ENCODE measurements at regions not wholly inside any gene's neighbourhood (a gene's known extent, or its start where the extent isn't known, plus 50 kb on each side); places are given as distances from the start of the nearest gene placed in this dataset.
A peak's percentile ranks its signal among the peaks of the same experiment; 100 is the strongest.

DNA sequence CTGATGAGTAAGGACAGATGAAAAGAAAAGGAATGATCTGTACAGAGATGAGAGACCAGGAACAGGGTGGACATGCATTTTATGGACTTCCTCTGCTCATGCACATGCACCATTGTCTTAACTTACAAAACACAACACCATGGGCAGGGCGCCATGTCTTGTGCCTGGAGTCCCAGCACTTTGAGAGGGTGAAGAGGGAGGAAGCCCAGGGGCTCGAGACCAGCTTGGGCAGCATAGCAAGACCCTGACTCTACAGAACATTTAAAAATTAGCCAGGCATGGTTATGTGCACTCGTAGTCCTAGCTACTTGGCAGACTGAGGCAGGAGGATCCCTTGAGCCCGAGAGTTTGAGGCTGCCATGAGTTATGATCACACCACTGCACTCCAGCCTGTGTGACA, 86.9 kb downstream of the ZFP36L2 start:
- peak overlapping the region in 1 of 4 donors; percentile 61 for H3K27ac ChIP-seq
- H3K36me3 ChIP-seq = no peaks in the 10 kb centered on the region
- H3K9me3 ChIP-seq = no peaks in the 10 kb centered on the region
- peaks cover 5 to 13% of the 10 kb centered on the region in 2 donors for H3K4me1 ChIP-seq
- no peaks in the 10 kb centered on the region for H3K27me3 ChIP-seq
- intact Hi-C loops (cut with DNase I; ENCODE audit: low total_unique reads) = no loop called here
- no peak for TF ChIP-seq POLR2A (IDR thresholded peaks at IDR 0.05)
- TF ChIP-seq, protein P1, sequence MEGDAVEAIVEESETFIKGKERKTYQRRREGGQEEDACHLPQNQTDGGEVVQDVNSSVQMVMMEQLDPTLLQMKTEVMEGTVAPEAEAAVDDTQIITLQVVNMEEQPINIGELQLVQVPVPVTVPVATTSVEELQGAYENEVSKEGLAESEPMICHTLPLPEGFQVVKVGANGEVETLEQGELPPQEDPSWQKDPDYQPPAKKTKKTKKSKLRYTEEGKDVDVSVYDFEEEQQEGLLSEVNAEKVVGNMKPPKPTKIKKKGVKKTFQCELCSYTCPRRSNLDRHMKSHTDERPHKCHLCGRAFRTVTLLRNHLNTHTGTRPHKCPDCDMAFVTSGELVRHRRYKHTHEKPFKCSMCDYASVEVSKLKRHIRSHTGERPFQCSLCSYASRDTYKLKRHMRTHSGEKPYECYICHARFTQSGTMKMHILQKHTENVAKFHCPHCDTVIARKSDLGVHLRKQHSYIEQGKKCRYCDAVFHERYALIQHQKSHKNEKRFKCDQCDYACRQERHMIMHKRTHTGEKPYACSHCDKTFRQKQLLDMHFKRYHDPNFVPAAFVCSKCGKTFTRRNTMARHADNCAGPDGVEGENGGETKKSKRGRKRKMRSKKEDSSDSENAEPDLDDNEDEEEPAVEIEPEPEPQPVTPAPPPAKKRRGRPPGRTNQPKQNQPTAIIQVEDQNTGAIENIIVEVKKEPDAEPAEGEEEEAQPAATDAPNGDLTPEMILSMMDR (IDR thresholded peaks at IDR 0.05 in 4 of 5, conservative IDR thresholded peaks at IDR 0.05 in 1 of 5) = no peak
- in situ Hi-C loops (cut with MboI; ENCODE audit: low sequenced_read_pairs in 4 of 4) = no loop called here
- H3K4me3 ChIP-seq = no peak overlapping the region
- no peak for ATAC-seq
- DNase-seq = no peak

DNA sequence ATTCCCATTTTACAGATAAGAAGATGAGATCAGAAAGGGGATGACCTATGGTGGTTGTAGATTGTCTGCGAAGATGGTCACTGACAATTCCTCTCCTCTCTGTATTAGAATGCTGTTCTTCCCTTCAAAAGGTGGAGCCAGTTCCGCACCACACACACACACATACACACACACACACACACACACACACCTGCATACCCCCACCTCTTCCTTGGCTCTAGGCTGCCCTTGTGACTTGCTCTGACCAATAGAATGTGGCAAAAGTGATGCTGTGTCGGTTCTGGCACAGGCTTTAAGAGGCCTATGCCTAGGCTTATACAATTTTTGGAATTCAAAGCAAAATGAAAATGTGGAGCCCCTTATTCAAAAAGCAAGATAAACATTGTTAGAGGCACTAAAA, 88.0 kb downstream of the ZFP36L2 start:
- no peaks in the 10 kb centered on the region for H3K36me3 ChIP-seq
- intact Hi-C loops (cut with DNase I; ENCODE audit: low total_unique reads) (no loop called here), in situ Hi-C loops (cut with MboI; ENCODE audit: low sequenced_read_pairs in 4 of 4) (no loop called here)
- ATAC-seq (no peak), DNase-seq (no peak)
- TF ChIP-seq, protein P1 (IDR thresholded peaks at IDR 0.05 in 4 of 5, conservative IDR thresholded peaks at IDR 0.05 in 1 of 5) = no peak
- TF ChIP-seq POLR2A (IDR thresholded peaks at IDR 0.05) = no peak
- H3K27me3 ChIP-seq = no peaks in the 10 kb centered on the region
- H3K4me3 ChIP-seq = no peak overlapping the region
- H3K4me1 ChIP-seq = peaks cover 5 to 13% of the 10 kb centered on the region in 2 donors
- peak overlapping the region in 2 of 4 donors; percentile 60 to 65 for H3K27ac ChIP-seq
- no peaks in the 10 kb centered on the region for H3K9me3 ChIP-seq

DNA sequence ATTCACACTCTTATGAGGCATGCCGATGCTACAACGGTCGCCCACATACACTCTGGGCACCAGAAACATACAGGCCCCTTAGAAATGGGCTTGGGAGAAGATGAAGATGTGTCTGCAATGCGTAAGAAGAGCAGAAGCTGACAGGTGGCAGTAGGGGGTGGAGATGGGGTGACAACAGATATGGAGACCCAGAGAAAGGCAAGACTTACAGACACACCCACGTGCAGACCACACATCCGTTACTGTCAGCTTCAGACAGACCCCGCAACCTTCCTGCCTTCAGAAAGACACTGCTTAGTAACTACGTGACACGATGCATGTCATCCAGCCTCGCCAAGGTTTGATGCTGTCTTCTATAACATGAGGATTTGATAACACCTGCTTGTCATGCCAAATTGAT, 89.5 kb downstream of the ZFP36L2 start:
- H3K36me3 ChIP-seq = no peaks in the 10 kb centered on the region
- peaks cover 9 to 18% of the 10 kb centered on the region in 2 donors for H3K4me1 ChIP-seq
- intact Hi-C loops (cut with DNase I; ENCODE audit: low total_unique reads) = no loop called here
- ATAC-seq (no peak), DNase-seq (no peak)
- no peaks in the 10 kb centered on the region for H3K9me3 ChIP-seq
- no peaks in the 10 kb centered on the region for H3K27me3 ChIP-seq
- no peak overlapping the region for H3K4me3 ChIP-seq
- TF ChIP-seq, protein P1 (IDR thresholded peaks at IDR 0.05 in 4 of 5, conservative IDR thresholded peaks at IDR 0.05 in 1 of 5) = no peak
- TF ChIP-seq POLR2A (IDR thresholded peaks at IDR 0.05) = no peak
- in situ Hi-C loops (cut with MboI; ENCODE audit: low sequenced_read_pairs in 4 of 4) = no loop called here
- peak overlapping the region in 3 of 4 donors; percentile 60 to 65 (median 63) for H3K27ac ChIP-seq

DNA sequence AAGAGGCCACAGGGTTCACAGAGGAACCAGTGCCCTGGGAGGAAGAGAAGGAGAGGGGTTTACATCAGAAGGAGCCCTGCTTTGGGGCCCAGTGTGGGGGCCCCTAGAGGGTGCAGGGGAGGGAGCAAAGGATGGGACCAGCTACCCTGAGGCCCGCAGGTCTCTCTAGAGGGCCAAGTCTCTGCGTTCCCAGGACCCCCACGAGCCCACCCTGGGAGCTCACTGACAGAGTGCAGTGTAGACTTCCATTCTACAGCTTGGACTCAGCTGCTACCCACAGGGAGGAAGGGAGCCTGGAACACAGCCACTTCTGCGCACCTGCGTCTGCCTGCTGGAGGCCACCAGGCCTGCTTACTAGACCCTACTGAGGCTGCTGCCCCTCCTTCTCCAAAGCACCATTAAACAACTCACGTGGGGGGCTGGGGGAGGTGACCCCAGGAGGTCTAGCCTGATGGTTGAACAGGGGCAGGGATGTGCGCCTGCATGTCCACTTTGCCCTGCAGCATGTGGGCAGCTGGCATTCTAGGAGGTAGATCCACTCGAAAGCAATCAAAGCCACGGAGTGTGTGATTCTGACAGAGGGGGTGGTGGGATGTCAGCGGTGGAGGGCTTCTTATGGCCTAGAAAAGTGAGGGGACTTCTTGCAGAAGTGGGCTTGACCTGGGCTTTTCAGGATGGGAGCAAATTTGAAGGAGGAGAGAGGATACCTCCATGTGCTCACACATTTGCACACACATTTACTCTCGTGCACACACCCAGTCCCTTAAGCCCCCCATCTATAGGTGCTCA, 90.2 kb downstream of the ZFP36L2 start:
- Histone ChIP-seq H3K36me3 (no peaks in the 10 kb centered on the region), H3K27ac (peak overlapping the region in 2 of 4 donors; percentile 36 to 60), H3K4me3 (no peak overlapping the region), H3K9me3 (no peaks in the 10 kb centered on the region), H3K4me1 (peaks cover 13 to 25% of the 10 kb centered on the region in 2 donors), H3K27me3 (no peaks in the 10 kb centered on the region)
- no peak for ATAC-seq
- no peak for TF ChIP-seq POLR2A (IDR thresholded peaks at IDR 0.05)
- TF ChIP-seq, protein P1 (IDR thresholded peaks at IDR 0.05 in 4 of 5, conservative IDR thresholded peaks at IDR 0.05 in 1 of 5) = no peak
- DNase-seq = no peak
- in situ Hi-C loops (cut with MboI; ENCODE audit: low sequenced_read_pairs in 4 of 4) (no loop called here), intact Hi-C loops (cut with DNase I; ENCODE audit: low total_unique reads) (no loop called here)

All from gastrocnemius medialis (tissue), 4 donors.